ENCODE measurements at regions not wholly inside any gene's neighbourhood (a gene's known extent, or its start where the extent isn't known, plus 50 kb on each side); places are given as distances from the start of the nearest gene placed in this dataset.

DNA sequence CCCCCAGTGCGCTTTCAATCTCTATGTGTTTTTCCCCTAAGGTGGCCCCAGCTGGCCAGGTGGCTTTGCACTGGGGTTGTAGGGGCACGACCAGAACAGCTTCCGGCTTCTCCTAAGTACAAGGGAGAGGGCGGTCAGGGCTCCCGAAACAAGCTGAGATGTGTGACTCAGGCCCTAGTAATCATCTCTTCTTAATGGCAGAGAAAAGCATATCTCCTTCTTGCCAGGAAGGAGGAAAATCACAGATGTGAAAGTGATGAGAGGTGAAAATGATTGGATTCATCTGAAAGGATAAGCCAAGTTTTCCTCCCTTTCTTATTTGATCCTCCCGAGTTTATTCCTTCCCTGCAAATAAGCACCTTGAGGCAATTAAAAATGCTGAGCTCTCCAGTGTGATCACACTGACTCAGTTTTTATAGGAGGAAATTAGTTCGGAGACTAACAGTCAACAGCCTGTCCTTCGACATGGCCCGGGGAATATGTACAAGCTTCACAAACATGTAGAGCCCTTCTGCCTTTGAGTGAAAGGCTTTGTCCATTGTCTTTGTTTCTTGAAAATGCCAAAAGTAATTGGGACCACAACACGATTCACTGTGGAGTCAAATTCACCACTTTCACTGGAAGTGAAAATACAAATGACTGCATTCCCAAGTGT lies 514.8 kb downstream of the PSAT1 start:
- Histone ChIP-seq H3K4me1 (ENCODE audit: insufficient read depth, low read length) (no peaks in the 10 kb centered on the region), H3K4me3 (ENCODE audit: low read depth in 1 of 2, low read length in 2 of 2) (no peak overlapping the region), H3K9ac (ENCODE audit: low read length) (no peak overlapping the region), H3K27me3 (ENCODE audit: control insufficient read depth in 1 of 2, insufficient read depth in 2 of 2, low read length in 2 of 2) (no peaks in the 10 kb centered on the region), H3K27ac (ENCODE audit: low read depth, low read length) (no peak overlapping the region), H3K9me3 (ENCODE audit: low read length) (no peaks in the 10 kb centered on the region), H3K36me3 (ENCODE audit: insufficient read depth, low read length) (no peaks in the 10 kb centered on the region)

DNA sequence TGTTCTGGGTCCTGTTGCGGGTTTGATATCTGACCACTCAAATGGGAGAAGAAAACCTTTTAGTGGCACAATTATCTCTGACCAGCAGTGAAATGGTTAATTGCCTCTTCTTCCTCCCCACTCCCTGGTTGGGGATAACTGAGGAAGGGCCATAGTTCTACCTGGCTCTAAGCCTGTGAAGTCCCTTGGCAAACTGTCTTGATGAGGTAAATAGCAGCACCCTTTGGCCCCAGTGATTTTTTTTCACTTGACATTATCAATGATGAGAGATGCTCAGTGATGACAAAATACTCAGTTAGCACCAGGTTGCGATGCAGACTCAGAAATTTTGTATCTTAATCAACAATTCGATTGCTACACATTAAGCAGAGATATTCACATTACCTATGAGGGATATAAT lies 515.7 kb downstream of the PSAT1 start:
- no peak overlapping the region for H3K9ac ChIP-seq (ENCODE audit: low read length)
- no peaks in the 10 kb centered on the region for H3K4me1 ChIP-seq (ENCODE audit: insufficient read depth, low read length)
- H3K27ac ChIP-seq (ENCODE audit: low read depth, low read length): no peak overlapping the region
- H3K36me3 ChIP-seq (ENCODE audit: insufficient read depth, low read length): no peaks in the 10 kb centered on the region
- H3K4me3 ChIP-seq (ENCODE audit: low read depth in 1 of 2, low read length in 2 of 2): no peak overlapping the region
- H3K27me3 ChIP-seq (ENCODE audit: control insufficient read depth in 1 of 2, insufficient read depth in 2 of 2, low read length in 2 of 2): no peaks in the 10 kb centered on the region
- no peaks in the 10 kb centered on the region for H3K9me3 ChIP-seq (ENCODE audit: low read length)

DNA sequence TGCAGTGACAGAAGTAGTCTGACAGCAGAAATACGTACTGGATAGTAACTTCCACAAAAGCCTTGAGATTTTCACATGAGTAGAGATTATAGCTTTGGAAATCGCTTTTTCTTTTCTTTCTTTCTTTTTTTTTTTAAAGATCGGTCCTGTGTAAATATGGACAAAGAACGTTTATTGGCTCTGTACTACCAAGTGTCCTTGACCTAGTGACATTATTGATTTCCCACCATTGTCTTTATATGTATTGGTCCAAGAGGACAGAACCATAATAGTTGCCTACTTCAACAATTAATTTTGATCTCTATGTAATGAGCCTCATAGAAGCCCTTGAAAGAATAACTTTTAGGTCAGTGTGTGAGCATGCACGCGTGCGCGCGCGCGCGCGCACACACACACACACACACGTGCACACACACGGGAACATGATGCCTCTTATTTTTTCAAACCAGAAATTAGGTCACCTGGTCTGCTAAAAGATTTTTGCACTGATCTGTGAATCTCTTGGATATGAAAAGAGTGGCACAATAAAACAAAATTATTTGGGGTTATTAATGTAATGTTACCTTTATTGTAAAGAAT lies 516.8 kb downstream of the PSAT1 start:
- Histone ChIP-seq H3K27me3 (ENCODE audit: control insufficient read depth in 1 of 2, insufficient read depth in 2 of 2, low read length in 2 of 2) (no peaks in the 10 kb centered on the region), H3K36me3 (ENCODE audit: insufficient read depth, low read length) (no peaks in the 10 kb centered on the region), H3K9ac (ENCODE audit: low read length) (no peak overlapping the region), H3K9me3 (ENCODE audit: low read length) (no peaks in the 10 kb centered on the region), H3K4me1 (ENCODE audit: insufficient read depth, low read length) (no peaks in the 10 kb centered on the region), H3K27ac (ENCODE audit: low read depth, low read length) (no peak overlapping the region), H3K4me3 (ENCODE audit: low read depth in 1 of 2, low read length in 2 of 2) (no peak overlapping the region)

DNA sequence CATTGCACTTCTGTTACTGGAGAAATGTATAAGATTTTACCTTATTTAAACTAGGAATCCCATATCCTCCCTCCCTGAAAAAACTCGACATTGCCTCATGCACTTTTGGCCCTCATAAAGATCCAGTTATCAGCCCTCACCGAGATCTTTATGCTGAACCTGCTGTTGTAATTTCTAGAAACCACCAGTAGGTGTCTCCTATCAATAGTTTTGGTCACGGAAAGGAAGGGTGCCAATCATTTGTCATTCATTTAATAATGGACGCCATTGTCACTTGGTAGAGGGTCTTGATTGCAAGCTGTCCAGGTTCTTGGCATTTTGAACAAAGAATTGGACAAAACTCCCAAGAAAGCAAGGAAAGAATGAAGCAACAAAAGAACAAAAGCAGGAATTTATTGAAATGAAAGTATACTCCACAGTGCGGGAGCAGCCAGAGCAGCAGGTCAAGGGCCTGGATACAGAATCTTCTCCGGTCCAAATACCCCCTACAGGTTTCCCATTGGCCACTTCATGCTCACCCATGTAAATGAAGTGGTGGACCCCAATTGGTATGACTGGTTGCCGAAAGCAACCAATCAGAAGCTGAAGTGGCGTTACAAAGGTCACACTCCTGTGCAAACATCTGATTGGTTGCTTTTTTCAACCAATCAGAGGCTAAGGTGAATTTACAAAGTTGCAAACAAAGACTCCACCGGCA lies 524.3 kb downstream of the PSAT1 start:
- Histone ChIP-seq H3K27ac (ENCODE audit: low read depth, low read length) (no peak overlapping the region), H3K4me3 (ENCODE audit: low read depth in 1 of 2, low read length in 2 of 2) (peak overlapping the region in 1 of 2 donors; percentile 41), H3K9ac (ENCODE audit: low read length) (no peak overlapping the region), H3K9me3 (ENCODE audit: low read length) (no peaks in the 10 kb centered on the region), H3K36me3 (ENCODE audit: insufficient read depth, low read length) (no peaks in the 10 kb centered on the region), H3K27me3 (ENCODE audit: control insufficient read depth in 1 of 2, insufficient read depth in 2 of 2, low read length in 2 of 2) (no peaks in the 10 kb centered on the region), H3K4me1 (ENCODE audit: insufficient read depth, low read length) (no peaks in the 10 kb centered on the region)

DNA sequence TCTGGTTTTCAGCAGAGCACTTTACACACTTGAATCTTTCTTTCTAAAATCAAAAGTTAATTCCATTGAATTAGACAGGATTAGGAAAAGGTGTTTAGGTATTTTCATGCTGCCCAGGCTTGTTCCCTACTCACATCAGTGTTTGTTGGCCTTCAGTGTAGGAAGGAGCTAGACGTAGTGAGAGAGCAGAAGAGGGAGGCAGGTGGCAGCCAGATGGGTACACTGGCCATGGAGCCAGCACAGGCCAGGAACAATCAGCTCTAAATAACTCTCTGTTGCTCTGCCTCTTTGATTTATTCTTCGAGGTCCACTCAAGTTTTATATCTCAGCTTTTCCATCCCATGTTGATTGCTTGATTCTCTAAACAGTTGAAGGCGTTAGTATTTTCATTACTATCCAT lies 529.6 kb downstream of the PSAT1 start:
- Histone ChIP-seq H3K4me3 (ENCODE audit: low read depth in 1 of 2, low read length in 2 of 2) (no peak overlapping the region), H3K36me3 (ENCODE audit: insufficient read depth, low read length) (no peaks in the 10 kb centered on the region), H3K9ac (ENCODE audit: low read length) (no peak overlapping the region), H3K27me3 (ENCODE audit: control insufficient read depth in 1 of 2, insufficient read depth in 2 of 2, low read length in 2 of 2) (no peaks in the 10 kb centered on the region), H3K9me3 (ENCODE audit: low read length) (no peaks in the 10 kb centered on the region), H3K27ac (ENCODE audit: low read depth, low read length) (no peak overlapping the region), H3K4me1 (ENCODE audit: insufficient read depth, low read length) (no peaks in the 10 kb centered on the region)

DNA sequence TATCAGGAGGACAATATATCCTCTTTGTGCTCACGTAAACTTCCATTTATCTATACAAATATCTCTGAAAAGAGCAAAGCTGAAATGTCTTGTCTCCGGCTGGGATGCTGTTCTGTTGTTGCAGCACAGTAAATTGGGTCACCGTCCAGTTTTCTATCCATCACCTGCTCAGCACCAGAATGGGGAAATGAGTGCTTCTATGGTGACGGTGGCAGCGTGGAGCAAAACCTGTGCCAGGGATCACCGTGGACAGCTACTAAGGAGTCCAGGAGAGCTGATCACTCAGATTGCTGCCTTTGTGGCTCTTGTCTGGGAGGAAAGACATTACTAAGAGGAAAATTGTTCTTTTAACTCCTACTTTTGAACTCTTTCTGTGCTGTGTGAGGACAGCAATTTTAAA lies 531.6 kb downstream of the PSAT1 start:
- Histone ChIP-seq H3K27me3 (ENCODE audit: control insufficient read depth in 1 of 2, insufficient read depth in 2 of 2, low read length in 2 of 2) (no peaks in the 10 kb centered on the region), H3K9me3 (ENCODE audit: low read length) (no peaks in the 10 kb centered on the region), H3K27ac (ENCODE audit: low read depth, low read length) (no peak overlapping the region), H3K4me1 (ENCODE audit: insufficient read depth, low read length) (no peaks in the 10 kb centered on the region), H3K36me3 (ENCODE audit: insufficient read depth, low read length) (no peaks in the 10 kb centered on the region), H3K4me3 (ENCODE audit: low read depth in 1 of 2, low read length in 2 of 2) (no peak overlapping the region), H3K9ac (ENCODE audit: low read length) (no peak overlapping the region)

DNA sequence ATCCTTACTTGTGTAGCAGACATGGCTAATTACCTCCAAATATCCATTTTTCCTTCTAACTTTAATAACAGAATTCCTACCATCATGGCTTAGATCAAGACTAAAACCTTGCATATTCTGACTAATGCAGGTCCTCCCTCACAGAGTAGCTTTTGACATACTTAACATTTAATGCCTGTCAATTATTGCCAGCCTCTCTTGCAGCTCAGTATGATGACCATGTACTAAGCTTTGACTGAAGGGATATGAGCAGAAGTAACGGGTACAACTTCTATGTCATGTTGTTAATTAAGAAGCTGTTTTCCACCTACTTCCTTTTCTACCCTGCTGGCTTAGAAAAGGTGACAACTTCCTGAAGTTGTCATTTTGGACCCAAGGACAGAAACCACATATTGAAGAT lies 533.4 kb downstream of the PSAT1 start:
- Histone ChIP-seq H3K27ac (ENCODE audit: low read depth, low read length) (no peak overlapping the region), H3K9me3 (ENCODE audit: low read length) (no peaks in the 10 kb centered on the region), H3K27me3 (ENCODE audit: control insufficient read depth in 1 of 2, insufficient read depth in 2 of 2, low read length in 2 of 2) (no peaks in the 10 kb centered on the region), H3K9ac (ENCODE audit: low read length) (no peak overlapping the region), H3K36me3 (ENCODE audit: insufficient read depth, low read length) (no peaks in the 10 kb centered on the region), H3K4me1 (ENCODE audit: insufficient read depth, low read length) (no peaks in the 10 kb centered on the region), H3K4me3 (ENCODE audit: low read depth in 1 of 2, low read length in 2 of 2) (no peak overlapping the region)

DNA sequence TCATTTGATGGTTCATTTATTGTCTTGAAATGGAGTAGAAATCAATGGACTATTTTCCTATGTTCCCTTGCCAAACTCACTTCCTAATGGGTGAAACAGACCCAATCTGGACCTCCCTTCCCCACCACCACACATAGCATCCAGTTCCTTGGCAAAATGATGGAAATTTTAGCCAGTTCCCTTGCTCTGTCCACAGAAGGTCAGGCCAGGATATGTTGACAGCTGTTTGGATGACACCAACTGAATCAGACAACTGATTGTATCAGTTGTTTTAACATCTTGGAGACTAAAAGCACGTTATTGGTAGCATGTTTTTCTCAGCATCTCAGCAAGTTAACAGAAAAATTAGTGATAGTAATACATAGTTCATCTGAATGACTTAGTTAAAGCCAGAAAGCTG lies 534.8 kb downstream of the PSAT1 start:
- no peaks in the 10 kb centered on the region for H3K9me3 ChIP-seq (ENCODE audit: low read length)
- no peaks in the 10 kb centered on the region for H3K27me3 ChIP-seq (ENCODE audit: control insufficient read depth in 1 of 2, insufficient read depth in 2 of 2, low read length in 2 of 2)

DNA sequence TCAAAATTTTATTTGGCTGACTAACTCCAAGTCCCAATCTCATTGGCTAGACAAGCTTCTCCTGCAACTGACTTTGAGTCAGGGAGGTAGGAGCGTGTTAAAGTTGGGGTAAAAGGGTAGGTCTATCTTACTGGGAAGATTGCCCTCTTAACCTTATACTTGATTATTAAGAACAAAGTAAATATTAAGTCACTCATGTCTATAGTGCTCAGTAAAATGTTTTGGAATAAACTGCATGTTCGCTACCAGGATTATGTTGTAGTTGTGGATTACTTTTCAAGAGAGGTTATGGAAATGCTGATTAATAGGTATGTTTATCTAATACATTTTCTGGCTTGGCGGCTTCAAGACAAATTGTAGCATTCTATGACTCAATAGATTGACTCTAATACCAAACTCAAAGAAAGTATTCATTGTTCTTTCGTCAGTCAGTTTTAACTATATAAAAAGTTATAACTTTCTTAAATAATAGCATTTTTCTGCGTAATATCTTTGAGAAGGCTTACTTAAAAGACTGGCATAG lies 539.1 kb downstream of the PSAT1 start:
- Histone ChIP-seq H3K4me1 (ENCODE audit: insufficient read depth, low read length) (no peaks in the 10 kb centered on the region), H3K27ac (ENCODE audit: low read depth, low read length) (no peak overlapping the region), H3K9me3 (ENCODE audit: low read length) (no peaks in the 10 kb centered on the region), H3K9ac (ENCODE audit: low read length) (no peak overlapping the region), H3K27me3 (ENCODE audit: control insufficient read depth in 1 of 2, insufficient read depth in 2 of 2, low read length in 2 of 2) (no peaks in the 10 kb centered on the region), H3K36me3 (ENCODE audit: insufficient read depth, low read length) (no peaks in the 10 kb centered on the region), H3K4me3 (ENCODE audit: low read depth in 1 of 2, low read length in 2 of 2) (no peak overlapping the region)

More for the DNA sequence above, 534.8 kb downstream of the PSAT1 start:
- no peaks in the 10 kb centered on the region for H3K4me1 ChIP-seq (ENCODE audit: insufficient read depth, low read length)
- H3K27ac ChIP-seq (ENCODE audit: low read depth, low read length): no peak overlapping the region
- H3K9ac ChIP-seq (ENCODE audit: low read length): no peak overlapping the region
- H3K4me3 ChIP-seq (ENCODE audit: low read depth in 1 of 2, low read length in 2 of 2): no peak overlapping the region
- no peaks in the 10 kb centered on the region for H3K36me3 ChIP-seq (ENCODE audit: insufficient read depth, low read length)

DNA sequence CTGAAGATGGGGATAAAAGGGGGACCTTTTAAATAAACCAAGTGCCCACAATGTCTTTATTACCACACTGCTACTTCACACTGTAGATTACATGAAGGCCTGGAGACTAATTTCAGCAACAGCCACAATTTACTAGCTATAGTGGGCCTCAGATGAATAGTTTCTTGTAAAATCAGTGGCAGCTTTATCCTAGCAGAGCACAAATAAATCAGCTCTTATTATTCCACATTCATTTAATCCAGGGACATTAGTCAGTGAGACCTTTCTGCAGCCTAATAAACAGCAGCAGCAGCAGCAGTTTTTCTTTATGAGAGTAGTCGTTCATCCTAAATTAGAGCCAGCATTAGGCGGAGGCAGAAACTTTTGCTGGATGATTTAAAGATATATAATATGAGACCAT lies 542.3 kb downstream of the PSAT1 start:
- Histone ChIP-seq H3K27me3 (ENCODE audit: control insufficient read depth in 1 of 2, insufficient read depth in 2 of 2, low read length in 2 of 2) (no peaks in the 10 kb centered on the region), H3K4me1 (ENCODE audit: insufficient read depth, low read length) (no peaks in the 10 kb centered on the region), H3K9ac (ENCODE audit: low read length) (no peak overlapping the region), H3K9me3 (ENCODE audit: low read length) (no peaks in the 10 kb centered on the region), H3K36me3 (ENCODE audit: insufficient read depth, low read length) (no peaks in the 10 kb centered on the region), H3K27ac (ENCODE audit: low read depth, low read length) (no peak overlapping the region), H3K4me3 (ENCODE audit: low read depth in 1 of 2, low read length in 2 of 2) (no peak overlapping the region)

DNA sequence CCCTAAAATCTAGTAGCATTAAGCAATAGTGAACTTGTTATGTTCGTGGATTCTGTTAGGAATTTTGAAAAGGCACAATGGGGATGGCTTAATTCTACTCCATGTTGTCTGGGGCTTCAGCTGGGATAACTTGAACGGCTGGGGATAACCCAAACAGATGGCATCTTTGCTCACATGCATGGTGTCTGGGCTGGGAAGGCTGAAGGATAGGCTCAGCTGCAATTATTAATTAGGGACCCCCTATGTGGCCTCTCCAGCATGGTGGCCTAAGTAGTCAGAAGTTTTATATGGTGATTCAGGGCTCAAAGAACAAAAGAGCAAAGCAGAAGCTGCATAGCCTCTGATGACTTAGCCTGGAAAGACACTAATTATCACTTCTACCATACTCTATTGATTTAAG lies 551.1 kb downstream of the PSAT1 start:
- Histone ChIP-seq H3K4me1 (ENCODE audit: insufficient read depth, low read length) (no peaks in the 10 kb centered on the region), H3K4me3 (ENCODE audit: low read depth in 1 of 2, low read length in 2 of 2) (no peak overlapping the region), H3K36me3 (ENCODE audit: insufficient read depth, low read length) (no peaks in the 10 kb centered on the region), H3K9ac (ENCODE audit: low read length) (no peak overlapping the region), H3K27ac (ENCODE audit: low read depth, low read length) (no peak overlapping the region), H3K27me3 (ENCODE audit: control insufficient read depth in 1 of 2, insufficient read depth in 2 of 2, low read length in 2 of 2) (no peaks in the 10 kb centered on the region), H3K9me3 (ENCODE audit: low read length) (no peaks in the 10 kb centered on the region)
